A549 (cell line): ENCODE measurements at regions not wholly inside any gene's neighbourhood (a gene's known extent, or its start where the extent isn't known, plus 50 kb on each side); places are given as distances from the start of the nearest gene placed in this dataset.

Source experiments
- ATAC-seq, 2 experiments: fragments of 200-7000 bp in 1 of 2; fragments of >200 bp in 1 of 2; cut with Nextera tagmentation in 1 of 2; cut with Tn5 transposase in 1 of 2; 3 replicates each; pipeline versions ENCODE4 v1.8.0 to v1.9.1; 2018 to 2020; ENCODE audit warnings: mild to moderate bottlenecking in 1 of 2, moderate library complexity in 1 of 2
- CTCF ChIA-PET: fragments of 300-600 bp; sonication (Branson Sonifier 250); formaldehyde crosslinking; extraction: SDS; loops from one replicate; lab custom pipeline; 2021; ENCODE audit warnings: antibody characterized with exemption, inconsistent platforms; lab: Yijun Ruan, JAX
- POLR2A ChIA-PET: fragments of 350-600 bp; formaldehyde crosslinking; extraction: SDS; loops from one replicate; lab custom pipeline; 2021; ENCODE audit warnings: antibody characterized with exemption, inconsistent platforms; lab: Yijun Ruan, JAX
- DNase-seq, 2 experiments: peaks; one replicate each; pipeline versions ENCODE4 v3.0.0 to v3.0.0-alpha.2; 2011 to 2016; ENCODE audit warnings: low read depth in 1 of 2, low spot score in 1 of 2
- FAIRE-seq: peaks from 2 replicates; lab custom pipeline; 2011; peaks lifted over from hg19 to GRCh38; lab: Jason Lieb, UNC
- H3K27ac ChIP-seq, 2 experiments: fragments of >200 bp; sonication (Bioruptor Twin); formaldehyde crosslinking; 3 replicates each; pipeline ENCODE4 v1.5.1; 2016 to 2017
- H3K4me1 ChIP-seq: fragments of >200 bp; sonication (Bioruptor Twin); formaldehyde crosslinking; 3 replicates; pipeline ENCODE4 v1.6.1; 2016
- H3K4me2 ChIP-seq: fragments of >200 bp; sonication (Bioruptor Twin); formaldehyde crosslinking; 3 replicates; pipeline ENCODE4 v1.6.1; 2016
- H3K4me3 ChIP-seq: fragments of >200 bp; sonication (Bioruptor Twin); formaldehyde crosslinking; 3 replicates; pipeline ENCODE4 v1.5.1; 2016
- H3K9me3 ChIP-seq: fragments of >200 bp; sonication (Bioruptor Twin); formaldehyde crosslinking; 3 replicates; pipeline ENCODE4 v1.6.1; 2016
- CBX8 ChIP-seq: fragments of 200-600 bp; sonication (generic); IDR thresholded peaks from 2 replicates; pipeline ENCODE4 v1.6.1; 2016
- CEBPB ChIP-seq, 2 experiments: fragments of >200 bp in 1 of 2; sonication (Bioruptor Twin) in 1 of 2; formaldehyde crosslinking in 1 of 2; IDR thresholded peaks; 2 replicates each; pipeline ENCODE4 v1.6.1; 2012 to 2016
- CHD2 ChIP-seq: fragments of 150-350 bp; IDR thresholded peaks from 2 replicates; pipeline ENCODE4 v1.6.1; 2014; ENCODE audit warnings: low read length; ENCODE audit not compliant: partially characterized antibody
- CHD4 ChIP-seq: fragments of 200-600 bp; sonication (generic); IDR thresholded peaks from 2 replicates; pipeline ENCODE4 v1.6.1; 2016; ENCODE audit warnings: antibody characterized with exemption, mild to moderate bottlenecking, borderline replicate concordance
- EHF ChIP-seq: fragments of 250-450 bp; sonication (Bioruptor Pico); IDR thresholded peaks from 2 replicates; pipeline ENCODE4 v1.5.0; 2020; ENCODE audit warnings: mild to moderate bottlenecking
- FOSB ChIP-seq: fragments of 250-450 bp; sonication (Bioruptor Pico); IDR thresholded peaks from 2 replicates; pipeline ENCODE4 v1.5.0; 2020; ENCODE audit warnings: mild to moderate bottlenecking, moderate library complexity
- FOXS1 ChIP-seq: fragments of 250-450 bp; sonication (Bioruptor Pico); IDR thresholded peaks from 2 replicates; pipeline ENCODE4 v1.5.0; 2020; ENCODE audit warnings: mild to moderate bottlenecking, moderate library complexity
- HDAC2 ChIP-seq: fragments of 200-600 bp; sonication (generic); IDR thresholded peaks from 2 replicates; pipeline ENCODE4 v1.6.1; 2016
- HEYL ChIP-seq: fragments of 250-450 bp; sonication (Bioruptor Pico); IDR thresholded peaks from 2 replicates; pipeline ENCODE4 v1.8.0; 2021; ENCODE audit warnings: mild to moderate bottlenecking, moderate library complexity
- HOXA7 ChIP-seq: fragments of 250-450 bp; sonication (Bioruptor Pico); IDR thresholded peaks from 2 replicates; pipeline ENCODE4 v1.5.0; 2020; ENCODE audit warnings: mild to moderate bottlenecking, moderate library complexity
- JUN ChIP-seq, 2 experiments: fragments of >200 bp; sonication (Bioruptor Twin); formaldehyde crosslinking; IDR thresholded peaks; 2 replicates in 1 of 2; 3 replicates in 1 of 2; pipeline ENCODE4 v1.6.1; 2016 to 2017
- KDM5A ChIP-seq: fragments of 200-600 bp; sonication (generic); IDR thresholded peaks from 2 replicates; pipeline ENCODE4 v1.6.1; 2016; ENCODE audit warnings: antibody characterized with exemption, mild to moderate bottlenecking
- MAZ ChIP-seq: fragments of 150-350 bp; IDR thresholded peaks from 2 replicates; pipeline ENCODE4 v1.6.1; 2014; ENCODE audit warnings: antibody characterized with exemption, low read depth, low read length, borderline replicate concordance
- MYC ChIP-seq: IDR thresholded peaks from 2 replicates; pipeline ENCODE4 v1.6.1; 2012; ENCODE audit warnings: mild to moderate bottlenecking, inconsistent platforms, low read length, improper control_type of control experiment, borderline replicate concordance
- NFE2L2 ChIP-seq: fragments of 150-350 bp; conservative IDR thresholded peaks from 2 replicates; pipeline ENCODE4 v1.6.1; 2014; ENCODE audit warnings: low read length
- NR3C1 ChIP-seq: fragments of >200 bp; sonication (Bioruptor Twin); formaldehyde crosslinking; IDR thresholded peaks from 3 replicates; pipeline ENCODE4 v1.6.1; 2017
- RARB ChIP-seq: fragments of 250-450 bp; sonication (Bioruptor Pico); IDR thresholded peaks from 2 replicates; pipeline ENCODE4 v1.8.0; 2021; ENCODE audit warnings: mild to moderate bottlenecking, moderate library complexity
- RFX5 ChIP-seq: fragments of 450-650 bp; IDR thresholded peaks from 2 replicates; pipeline ENCODE4 v1.7.1; 2014; ENCODE audit warnings: antibody characterized with exemption, mild to moderate bottlenecking, moderate library complexity
- RNF2 ChIP-seq: fragments of 200-600 bp; sonication (generic); IDR thresholded peaks from 2 replicates; pipeline ENCODE4 v1.6.1; 2016; ENCODE audit warnings: low read depth, mild to moderate bottlenecking, antibody characterized with exemption, moderate library complexity, borderline replicate concordance
- SMC3 ChIP-seq: fragments of >200 bp; sonication (Bioruptor Twin); formaldehyde crosslinking; IDR thresholded peaks from 3 replicates; pipeline ENCODE4 v1.6.1; 2018; ENCODE audit warnings: inconsistent platforms
- ZFP36 ChIP-seq: fragments of 450-650 bp; IDR thresholded peaks from 2 replicates; pipeline ENCODE4 v1.6.1; 2014; ENCODE audit warnings: borderline replicate concordance; ENCODE audit not compliant: partially characterized antibody
- whole genome bisulfite sequencing: methylation state at CpG from one replicate; pipeline ENCODE4 v1.1.6; 2017; ENCODE audit errors: missing lambda C conversion rate; 5-methylcytosine and 5-hydroxymethylcytosine counted together
- TF ChIP-seq, protein P1 (sequence below): fragments of >200 bp; sonication (Bioruptor Twin); formaldehyde crosslinking; IDR thresholded peaks from 3 replicates; pipeline ENCODE4 v1.5.1; 2016
- TF ChIP-seq, protein P2 (sequence below): fragments of 250-450 bp; sonication (Bioruptor Pico); IDR thresholded peaks from 2 replicates; pipeline ENCODE4 v1.5.0; 2021; ENCODE audit warnings: mild to moderate bottlenecking, moderate library complexity, borderline replicate concordance
- TF ChIP-seq, protein P3 (sequence below): fragments of >200 bp; sonication (Bioruptor Twin); formaldehyde crosslinking; IDR thresholded peaks from 2 replicates; pipeline ENCODE4 v1.6.1; 2016
- TF ChIP-seq, protein P4 (sequence below): IDR thresholded peaks from 2 replicates; pipeline ENCODE4 v1.6.1; 2012

DNA sequence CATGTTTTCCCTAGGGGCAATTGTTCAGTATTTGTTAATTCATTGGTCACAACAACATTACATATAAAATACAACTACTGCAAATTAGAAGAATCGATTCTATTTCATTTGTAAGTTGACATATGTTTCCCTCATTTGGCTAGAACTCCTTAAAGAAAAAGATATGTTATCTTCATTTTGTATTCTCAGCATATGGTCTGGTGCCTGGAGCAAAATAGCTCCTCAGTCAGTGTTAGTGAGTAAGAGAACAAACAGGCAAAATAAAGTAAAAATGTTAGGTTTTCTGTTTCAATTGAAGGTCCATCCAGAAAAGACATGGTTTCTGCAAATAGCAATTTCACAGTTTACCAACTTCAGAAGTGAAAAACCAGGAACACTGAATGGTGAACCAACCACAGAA is 1343.1 kb downstream of the ROBO1 start:
- Histone ChIP-seq H3K27ac (no peak overlapping the region), H3K4me1 (no peaks in the 10 kb centered on the region)
- no peak for ATAC-seq
- WGBS: 0% methylated on average over 1 of the region's 1 CpG
- CTCF ChIA-PET: no interaction called here
- TF ChIP-seq MYC (no peak), HDAC2 (no peak), CBX8 (no peak)
- TF ChIP-seq, all 56 proteins: peak for 0
- POLR2A ChIA-PET: no interaction called here
- no peak overlapping the region for H3K4me2 ChIP-seq
- no peaks in the 10 kb centered on the region for H3K9me3 ChIP-seq
- FAIRE-seq: no peak
- no peak for DNase-seq
- H3K4me3 ChIP-seq: no peak overlapping the region

DNA sequence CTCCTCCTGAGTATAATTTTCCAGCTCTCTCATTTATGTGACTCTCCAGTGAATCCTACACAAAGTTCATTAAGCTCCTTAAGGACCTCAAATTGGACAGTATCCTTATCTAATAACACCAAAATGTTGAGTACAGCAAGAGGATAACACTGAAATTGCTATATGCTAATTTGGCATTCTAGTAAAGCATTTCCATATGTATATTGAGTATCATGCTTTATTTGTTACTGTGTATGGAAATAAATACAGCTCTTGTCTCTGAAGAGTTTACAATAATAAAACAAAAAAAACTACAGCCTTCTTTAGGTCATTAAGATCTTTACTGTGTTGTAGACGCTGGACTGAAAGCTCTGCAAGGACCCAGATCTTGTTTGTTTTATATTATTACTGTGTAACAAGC is 1341.3 kb downstream of the ROBO1 start:
- 3% methylated on average over 1 of the region's 1 CpG for WGBS
- FAIRE-seq: no peak

DNA sequence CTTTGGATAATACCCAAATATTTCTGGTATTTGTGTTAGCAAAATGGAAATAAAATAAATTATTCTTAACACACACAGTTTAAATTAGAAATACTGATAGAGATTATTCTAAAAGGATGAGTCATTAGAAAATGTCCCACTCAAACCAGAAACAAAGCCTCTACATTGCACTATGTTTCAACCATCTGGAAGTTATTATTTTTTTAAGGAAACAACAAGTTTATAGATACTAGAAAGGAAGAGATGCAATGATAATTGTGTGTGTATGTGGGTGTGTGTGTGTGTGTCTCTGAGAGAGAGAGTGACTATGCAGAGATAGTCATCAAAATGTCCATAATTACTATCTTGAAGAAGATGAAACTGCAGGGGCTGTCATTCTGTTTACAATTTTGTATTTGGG is 1340.5 kb downstream of the ROBO1 start:
- no peak for TF ChIP-seq FOXS1 (CRISPR knock-in tag)
- no peak for TF ChIP-seq CHD4
- no peak for DNase-seq

More for the DNA sequence above, 1341.3 kb downstream of the ROBO1 start:
- Histone ChIP-seq H3K4me3 (no peak overlapping the region), H3K4me1 (no peaks in the 10 kb centered on the region), H3K9me3 (no peaks in the 10 kb centered on the region), H3K4me2 (no peak overlapping the region), H3K27ac (no peak overlapping the region)
- ChIA-PET CTCF (no interaction called here), POLR2A (no interaction called here)
- TF ChIP-seq CHD4 (no peak), FOSB (CRISPR knock-in tag) (no peak), EHF (CRISPR knock-in tag) (no peak), RNF2 (no peak), KDM5A (no peak), MAZ (no peak), RFX5 (no peak), RARB (no peak), SMC3 (no peak)
- TF ChIP-seq, protein P1, sequence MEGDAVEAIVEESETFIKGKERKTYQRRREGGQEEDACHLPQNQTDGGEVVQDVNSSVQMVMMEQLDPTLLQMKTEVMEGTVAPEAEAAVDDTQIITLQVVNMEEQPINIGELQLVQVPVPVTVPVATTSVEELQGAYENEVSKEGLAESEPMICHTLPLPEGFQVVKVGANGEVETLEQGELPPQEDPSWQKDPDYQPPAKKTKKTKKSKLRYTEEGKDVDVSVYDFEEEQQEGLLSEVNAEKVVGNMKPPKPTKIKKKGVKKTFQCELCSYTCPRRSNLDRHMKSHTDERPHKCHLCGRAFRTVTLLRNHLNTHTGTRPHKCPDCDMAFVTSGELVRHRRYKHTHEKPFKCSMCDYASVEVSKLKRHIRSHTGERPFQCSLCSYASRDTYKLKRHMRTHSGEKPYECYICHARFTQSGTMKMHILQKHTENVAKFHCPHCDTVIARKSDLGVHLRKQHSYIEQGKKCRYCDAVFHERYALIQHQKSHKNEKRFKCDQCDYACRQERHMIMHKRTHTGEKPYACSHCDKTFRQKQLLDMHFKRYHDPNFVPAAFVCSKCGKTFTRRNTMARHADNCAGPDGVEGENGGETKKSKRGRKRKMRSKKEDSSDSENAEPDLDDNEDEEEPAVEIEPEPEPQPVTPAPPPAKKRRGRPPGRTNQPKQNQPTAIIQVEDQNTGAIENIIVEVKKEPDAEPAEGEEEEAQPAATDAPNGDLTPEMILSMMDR: no peak
- TF ChIP-seq, protein P2, sequence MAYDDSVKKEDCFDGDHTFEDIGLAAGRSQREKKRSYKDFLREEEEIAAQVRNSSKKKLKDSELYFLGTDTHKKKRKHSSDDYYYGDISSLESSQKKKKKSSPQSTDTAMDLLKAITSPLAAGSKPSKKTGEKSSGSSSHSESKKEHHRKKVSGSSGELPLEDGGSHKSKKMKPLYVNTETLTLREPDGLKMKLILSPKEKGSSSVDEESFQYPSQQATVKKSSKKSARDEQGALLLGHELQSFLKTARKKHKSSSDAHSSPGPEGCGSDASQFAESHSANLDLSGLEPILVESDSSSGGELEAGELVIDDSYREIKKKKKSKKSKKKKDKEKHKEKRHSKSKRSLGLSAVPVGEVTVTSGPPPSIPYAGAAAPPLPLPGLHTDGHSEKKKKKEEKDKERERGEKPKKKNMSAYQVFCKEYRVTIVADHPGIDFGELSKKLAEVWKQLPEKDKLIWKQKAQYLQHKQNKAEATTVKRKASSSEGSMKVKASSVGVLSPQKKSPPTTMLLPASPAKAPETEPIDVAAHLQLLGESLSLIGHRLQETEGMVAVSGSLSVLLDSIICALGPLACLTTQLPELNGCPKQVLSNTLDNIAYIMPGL: no peak
- TF ChIP-seq, protein P3, sequence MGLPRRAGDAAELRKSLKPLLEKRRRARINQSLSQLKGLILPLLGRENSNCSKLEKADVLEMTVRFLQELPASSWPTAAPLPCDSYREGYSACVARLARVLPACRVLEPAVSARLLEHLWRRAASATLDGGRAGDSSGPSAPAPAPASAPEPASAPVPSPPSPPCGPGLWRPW: no peak
- DNase-seq: no peak
- no peak for ATAC-seq

DNA sequence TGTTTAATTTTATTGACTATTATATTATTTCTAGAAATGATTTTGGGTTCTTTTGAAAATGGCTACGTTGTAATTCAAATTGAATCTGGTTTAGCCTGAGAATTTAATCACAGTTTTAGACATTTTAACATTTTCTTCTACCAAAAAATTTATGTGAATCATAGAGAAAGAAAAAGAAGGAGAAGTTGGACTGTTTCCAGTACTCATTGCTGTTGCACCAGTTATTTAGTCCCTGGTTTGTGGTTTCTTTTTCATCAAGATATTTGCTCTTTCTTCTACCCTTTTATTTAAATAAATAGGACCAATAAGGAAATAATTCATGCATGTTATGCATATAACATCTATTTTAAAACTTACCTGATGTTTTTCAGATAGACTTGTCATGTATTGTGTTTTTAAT is 1337.1 kb downstream of the ROBO1 start:
- DNase-seq (no peak), FAIRE-seq (no peak), ATAC-seq (no peak)
- CTCF ChIA-PET: no interaction called here
- Histone ChIP-seq H3K4me2 (no peak overlapping the region), H3K4me3 (no peak overlapping the region), H3K9me3 (no peaks in the 10 kb centered on the region), H3K27ac (no peak overlapping the region), H3K4me1 (no peaks in the 10 kb centered on the region)
- POLR2A ChIA-PET: no interaction called here
- TF ChIP-seq HDAC2 (no peak), NFE2L2 (no peak), HEYL (no peak), MAZ (no peak), NR3C1 (no peak), ZFP36 (no peak), JUN (IDR thresholded peaks at IDR 0.05) (no peak), CHD2 (no peak), CEBPB (IDR thresholded peaks at IDR 0.05) (no peak), CBX8 (no peak), HOXA7 (CRISPR knock-in tag) (no peak)
- TF ChIP-seq, protein P3: no peak
- TF ChIP-seq, protein P4, sequence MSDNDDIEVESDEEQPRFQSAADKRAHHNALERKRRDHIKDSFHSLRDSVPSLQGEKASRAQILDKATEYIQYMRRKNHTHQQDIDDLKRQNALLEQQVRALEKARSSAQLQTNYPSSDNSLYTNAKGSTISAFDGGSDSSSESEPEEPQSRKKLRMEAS: no peak
- 2% methylated on average over 1 of the region's 1 CpG for WGBS

More for the DNA sequence above, 1340.5 kb downstream of the ROBO1 start:
- ATAC-seq (no peak), FAIRE-seq (no peak)
- ChIA-PET POLR2A (no interaction called here), CTCF (no interaction called here)
- no peak overlapping the region for H3K27ac ChIP-seq
- H3K9me3 ChIP-seq: no peaks in the 10 kb centered on the region
- no peaks in the 10 kb centered on the region for H3K4me1 ChIP-seq
- H3K4me2 ChIP-seq: no peak overlapping the region
- H3K4me3 ChIP-seq: no peak overlapping the region
